ENCODE measurements at regions not wholly inside any gene's neighbourhood (a gene's known extent, or its start where the extent isn't known, plus 50 kb on each side); places are given as distances from the start of the nearest gene placed in this dataset.
A peak's percentile ranks its signal among the peaks of the same experiment; 100 is the strongest.

DNA sequence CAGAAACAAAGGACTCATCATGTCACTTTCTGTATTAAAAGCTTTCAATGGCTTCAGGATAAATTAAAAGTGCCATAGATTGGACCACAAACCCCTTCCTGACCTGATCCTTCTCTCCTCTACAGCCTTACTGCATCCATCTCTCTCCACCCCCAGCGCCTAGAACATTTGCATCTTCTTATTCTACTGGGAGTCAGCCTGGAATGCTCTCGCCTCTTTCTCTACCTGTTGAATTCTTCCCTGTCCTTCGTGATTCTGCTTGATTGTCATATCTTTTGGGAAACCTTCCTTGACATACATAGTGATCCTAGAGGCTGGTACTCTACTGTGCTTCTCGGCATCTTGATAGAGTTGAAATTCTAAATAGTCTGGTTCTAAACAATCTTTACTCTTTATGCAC, 332.0 kb upstream of the PBX1 start:
- TF ChIP-seq CTCF (IDR thresholded peaks at IDR 0.05; ENCODE audit: borderline replicate concordance): no peak
- Histone ChIP-seq H3K9me3 (replicated peaks) (peaks cover 4% of the 10 kb centered on the region), H3K4me3 (no peak overlapping the region), H3K36me3 (no peaks in the 10 kb centered on the region), H3K27me3 (ENCODE audit: low read depth) (no peaks in the 10 kb centered on the region), H3K4me1 (no peaks in the 10 kb centered on the region), H3K27ac (replicated peaks) (no peak overlapping the region)
- intact Hi-C loops (cut with micrococcal nuclease): no loop called here
- no peak for DNase-seq

- Histone ChIP-seq H3K4me3 (no peak overlapping the region), H3K27me3 (ENCODE audit: low read depth) (no peaks in the 10 kb centered on the region), H3K9me3 (replicated peaks) (no peaks in the 10 kb centered on the region), H3K36me3 (no peaks in the 10 kb centered on the region), H3K4me1 (no peaks in the 10 kb centered on the region), H3K27ac (replicated peaks) (no peak overlapping the region)
- intact Hi-C loops (cut with micrococcal nuclease): no loop called here
- DNase-seq: no peak
- TF ChIP-seq CTCF (IDR thresholded peaks at IDR 0.05; ENCODE audit: borderline replicate concordance): no peak
These were observed 330.1 kb upstream of the PBX1 start for GRCh38 chr1:164228928-164229327.

DNA sequence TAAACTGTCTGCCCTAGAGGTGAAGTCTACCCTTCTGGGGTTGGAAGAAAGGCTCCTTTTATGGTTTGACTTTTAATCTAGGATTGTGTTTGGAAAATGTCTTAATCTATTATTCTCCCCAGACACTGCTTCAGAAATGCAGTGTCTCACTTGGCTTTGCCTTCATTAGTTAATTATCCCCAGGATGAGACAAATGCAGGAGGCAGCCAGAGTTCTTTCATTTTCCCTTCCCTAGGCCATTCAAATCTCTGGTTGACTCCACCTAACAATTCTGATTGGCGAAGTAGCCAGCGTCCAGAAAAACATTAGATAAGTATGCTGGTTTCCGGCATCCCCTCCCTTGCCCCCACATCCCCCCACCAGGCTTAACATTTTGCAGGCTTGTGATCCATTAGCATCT, 325.8 kb upstream of the PBX1 start:
- no peak overlapping the region for H3K27ac ChIP-seq (replicated peaks)
- H3K36me3 ChIP-seq: no peaks in the 10 kb centered on the region
- no peaks in the 10 kb centered on the region for H3K27me3 ChIP-seq (ENCODE audit: low read depth)
- no peak for DNase-seq
- H3K4me3 ChIP-seq: no peak overlapping the region
- no peak for TF ChIP-seq CTCF (IDR thresholded peaks at IDR 0.05; ENCODE audit: borderline replicate concordance)
- H3K4me1 ChIP-seq: no peaks in the 10 kb centered on the region
- intact Hi-C loops (cut with micrococcal nuclease): loop anchor here (10.0 kb wide), 1 partner anchor 832 kb away; no protein-coding TSS in a partner anchor
- peaks cover 9% of the 10 kb centered on the region for H3K9me3 ChIP-seq (replicated peaks)

GRCh38 chr1:164240081-164240480, 318.9 kb upstream of the PBX1 start:
- H3K4me3 ChIP-seq: no peak overlapping the region
- no peak overlapping the region for H3K27ac ChIP-seq (replicated peaks)
- H3K9me3 ChIP-seq (replicated peaks): peaks cover 2% of the 10 kb centered on the region
- peak; percentile 52 for TF ChIP-seq CTCF (IDR thresholded peaks at IDR 0.05; ENCODE audit: borderline replicate concordance)
- H3K4me1 ChIP-seq: no peaks in the 10 kb centered on the region
- H3K36me3 ChIP-seq: no peaks in the 10 kb centered on the region
- H3K27me3 ChIP-seq (ENCODE audit: low read depth): no peaks in the 10 kb centered on the region
- DNase-seq: no peak
- intact Hi-C loops (cut with micrococcal nuclease): no loop called here

DNA sequence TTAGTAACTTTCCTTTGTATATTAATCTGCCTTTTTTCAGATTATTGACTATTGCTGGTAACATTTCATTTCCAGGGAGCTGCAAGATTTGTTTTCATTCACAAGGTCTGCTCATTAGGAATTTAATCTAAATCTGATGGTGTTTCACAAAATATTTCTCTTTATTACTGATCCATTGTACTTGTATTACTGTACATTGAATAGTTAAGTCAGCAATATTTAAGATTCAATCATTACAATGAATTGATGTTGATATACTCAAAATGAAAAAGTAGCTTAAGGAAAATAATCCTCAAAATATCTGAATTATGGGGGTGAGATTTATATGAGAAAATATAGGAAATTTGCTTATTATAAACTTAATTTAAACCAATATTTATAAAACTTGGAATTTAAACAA, 308.6 kb upstream of the PBX1 start:
- Histone ChIP-seq H3K4me3 (no peak overlapping the region), H3K4me1 (no peaks in the 10 kb centered on the region), H3K27ac (replicated peaks) (no peak overlapping the region), H3K9me3 (replicated peaks) (peaks cover 62% of the 10 kb centered on the region), H3K36me3 (no peaks in the 10 kb centered on the region), H3K27me3 (ENCODE audit: low read depth) (no peaks in the 10 kb centered on the region)
- intact Hi-C loops (cut with micrococcal nuclease): no loop called here
- no peak for TF ChIP-seq CTCF (IDR thresholded peaks at IDR 0.05; ENCODE audit: borderline replicate concordance)
- no peak for DNase-seq

DNA sequence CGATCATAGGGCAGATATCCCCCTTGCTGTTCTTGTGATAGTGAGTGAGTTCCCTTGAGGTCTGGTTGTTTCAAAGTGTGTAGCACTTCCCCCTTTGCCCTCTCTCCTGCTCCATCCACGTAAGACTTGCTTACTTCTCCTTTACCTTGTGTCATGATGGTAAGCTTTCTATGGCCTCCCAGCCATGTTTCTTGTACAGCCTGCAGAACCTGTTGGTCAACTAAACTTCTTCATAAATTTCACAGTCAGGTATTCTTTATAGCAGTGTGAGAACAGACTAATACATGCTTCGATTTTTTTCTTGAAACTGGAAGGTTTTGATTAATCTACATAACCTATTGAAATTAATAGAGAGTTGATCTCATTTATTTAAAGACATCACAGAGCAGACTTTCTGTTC, 302.5 kb upstream of the PBX1 start:
- DNase-seq: no peak
- no peak overlapping the region for H3K27ac ChIP-seq (replicated peaks)
- H3K36me3 ChIP-seq: no peaks in the 10 kb centered on the region
- TF ChIP-seq CTCF (IDR thresholded peaks at IDR 0.05; ENCODE audit: borderline replicate concordance): no peak
- peaks cover 42% of the 10 kb centered on the region for H3K9me3 ChIP-seq (replicated peaks)
- intact Hi-C loops (cut with micrococcal nuclease): no loop called here
- no peaks in the 10 kb centered on the region for H3K4me1 ChIP-seq
- H3K4me3 ChIP-seq: no peak overlapping the region
- no peaks in the 10 kb centered on the region for H3K27me3 ChIP-seq (ENCODE audit: low read depth)
